ENCODE measurements at regions not wholly inside any gene's neighbourhood (a gene's known extent, or its start where the extent isn't known, plus 50 kb on each side); places are given as distances from the start of the nearest gene placed in this dataset.

DNA sequence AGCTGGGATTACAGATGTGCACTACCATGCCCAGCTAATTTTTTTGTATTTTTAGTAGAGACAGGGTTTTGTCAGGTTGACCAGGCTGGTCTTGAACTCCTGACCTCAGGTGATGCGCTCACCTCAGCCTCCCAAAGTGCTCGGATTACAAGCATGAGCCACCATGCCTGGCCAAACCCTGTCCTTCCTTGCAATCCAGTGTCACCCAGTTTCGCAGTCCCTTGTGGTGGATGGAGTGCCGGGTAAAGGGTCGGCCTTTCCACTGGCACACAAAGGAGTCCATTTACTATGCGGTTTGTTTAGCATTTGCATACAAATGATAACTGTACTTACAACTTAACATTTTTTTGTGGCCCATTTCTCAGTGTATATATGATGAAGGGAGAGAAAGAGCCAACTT is 99.3 kb upstream of the TIAM2 start (continued):
- TF ChIP-seq KDM1A (IDR thresholded peaks at IDR 0.05; ENCODE audit: low read depth) = no peak
- no peak for TF ChIP-seq GATA3 (IDR thresholded peaks at IDR 0.05; ENCODE audit: borderline replicate concordance)
- TF ChIP-seq ZNF302 (CRISPR knock-in tag; IDR thresholded peaks at IDR 0.05) = no peak
- no peak for TF ChIP-seq FOXS1 (CRISPR knock-in tag; IDR thresholded peaks at IDR 0.05)
- TF ChIP-seq SMC3 (IDR thresholded peaks at IDR 0.05) = no peak
- TF ChIP-seq MYC (IDR thresholded peaks at IDR 0.05; ENCODE audit: borderline replicate concordance, low read length) = no peak
- no peak for TF ChIP-seq EHF (CRISPR knock-in tag; IDR thresholded peaks at IDR 0.05)
- TF ChIP-seq KDM5A (IDR thresholded peaks at IDR 0.05) = no peak
- no peak for TF ChIP-seq CHD2 (IDR thresholded peaks at IDR 0.05; ENCODE audit: low read length, partially characterized antibody)

- Histone ChIP-seq H3K4me3 (no peak overlapping the region), H3K9me3 (no peaks in the 10 kb centered on the region), H3K4me1 (peaks cover 5% of the 10 kb centered on the region; the same call in 2 of the 3 replicates), H3K4me2 (no peak overlapping the region), H3K27ac (no peak overlapping the region)
- DNase-seq (ENCODE audit: low read depth in 1 of 2, low spot score in 1 of 2) = no peak
- TF ChIP-seq HDAC2 (IDR thresholded peaks at IDR 0.05) (no peak), HEYL (CRISPR knock-in tag; IDR thresholded peaks at IDR 0.05) (no peak), POLR2AphosphoS2 (conservative IDR thresholded peaks at IDR 0.05; ENCODE audit: low read length) (no peak), GATA3 (IDR thresholded peaks at IDR 0.05; ENCODE audit: borderline replicate concordance) (no peak), SREBF2 (IDR thresholded peaks at IDR 0.05) (no peak), ZC3H11A (IDR thresholded peaks at IDR 0.05) (no peak), TP53 (CRISPR knock-in tag; IDR thresholded peaks at IDR 0.05) (no peak), ZSCAN20 (CRISPR knock-in tag; IDR thresholded peaks at IDR 0.05) (no peak), PHF8 (IDR thresholded peaks at IDR 0.05; ENCODE audit: borderline replicate concordance, low read depth) (no peak), CTCF (IDR thresholded peaks at IDR 0.05) (no peak), ZNF302 (CRISPR knock-in tag; IDR thresholded peaks at IDR 0.05) (no peak), JUN (IDR thresholded peaks at IDR 0.05) (no peak), CHD2 (IDR thresholded peaks at IDR 0.05; ENCODE audit: low read length, partially characterized antibody) (no peak), TFCP2L1 (CRISPR knock-in tag; IDR thresholded peaks at IDR 0.05) (no peak)
- CTCF ChIA-PET = no interaction called here
- no peak for FAIRE-seq
- WGBS (ENCODE audit: missing lambda C conversion rate) = 91% methylated on average over 4 of the region's 4 CpGs
- POLR2A ChIA-PET = no interaction called here
- ATAC-seq = no peak
Measured at GRCh38 chr6:154898821-154899220, 96.3 kb upstream of the TIAM2 start.

DNA sequence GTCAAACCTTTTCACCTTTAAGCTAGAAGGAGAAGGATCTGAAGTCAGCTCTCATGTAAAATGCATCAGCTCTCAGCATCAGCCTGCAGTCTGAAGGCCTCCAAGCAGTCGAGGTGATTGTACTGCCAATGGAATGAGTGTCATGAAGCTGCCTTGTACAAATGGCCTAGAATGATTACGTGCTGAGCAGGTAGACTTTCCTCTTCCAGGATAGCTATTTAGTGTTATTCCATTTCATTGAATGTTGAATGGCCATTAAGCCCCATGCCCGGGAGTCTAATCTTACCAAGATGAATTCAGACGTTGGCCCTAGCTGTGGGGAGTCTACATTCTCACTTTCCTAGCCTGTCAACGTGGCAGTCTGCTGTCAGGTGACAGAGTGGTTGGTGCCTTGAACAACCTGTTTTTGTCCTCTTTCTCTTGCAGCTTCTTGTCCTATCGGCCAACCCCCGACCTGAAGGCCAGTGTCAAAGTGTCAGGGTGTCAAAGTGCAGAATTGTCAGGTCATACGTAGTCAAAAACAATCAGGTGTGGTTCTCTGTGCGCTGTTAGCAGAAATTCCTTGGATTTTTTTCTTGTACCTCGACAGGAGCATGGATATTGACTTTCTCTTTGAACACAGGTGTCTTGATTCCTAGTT is 95.2 kb upstream of the TIAM2 start:
- H3K4me1 ChIP-seq = no peaks in the 10 kb centered on the region
- ATAC-seq (no peak), FAIRE-seq (no peak), DNase-seq (ENCODE audit: low read depth in 1 of 2, low spot score in 1 of 2) (no peak)
- TF ChIP-seq SMC3 (IDR thresholded peaks at IDR 0.05) = no peak
- TF ChIP-seq GATA3 (IDR thresholded peaks at IDR 0.05; ENCODE audit: borderline replicate concordance) = no peak
- TF ChIP-seq CHD4 (IDR thresholded peaks at IDR 0.05; ENCODE audit: borderline replicate concordance) = no peak
- no peak for TF ChIP-seq MAFK (IDR thresholded peaks at IDR 0.05; ENCODE audit: partially characterized antibody)
- TF ChIP-seq, protein P1, sequence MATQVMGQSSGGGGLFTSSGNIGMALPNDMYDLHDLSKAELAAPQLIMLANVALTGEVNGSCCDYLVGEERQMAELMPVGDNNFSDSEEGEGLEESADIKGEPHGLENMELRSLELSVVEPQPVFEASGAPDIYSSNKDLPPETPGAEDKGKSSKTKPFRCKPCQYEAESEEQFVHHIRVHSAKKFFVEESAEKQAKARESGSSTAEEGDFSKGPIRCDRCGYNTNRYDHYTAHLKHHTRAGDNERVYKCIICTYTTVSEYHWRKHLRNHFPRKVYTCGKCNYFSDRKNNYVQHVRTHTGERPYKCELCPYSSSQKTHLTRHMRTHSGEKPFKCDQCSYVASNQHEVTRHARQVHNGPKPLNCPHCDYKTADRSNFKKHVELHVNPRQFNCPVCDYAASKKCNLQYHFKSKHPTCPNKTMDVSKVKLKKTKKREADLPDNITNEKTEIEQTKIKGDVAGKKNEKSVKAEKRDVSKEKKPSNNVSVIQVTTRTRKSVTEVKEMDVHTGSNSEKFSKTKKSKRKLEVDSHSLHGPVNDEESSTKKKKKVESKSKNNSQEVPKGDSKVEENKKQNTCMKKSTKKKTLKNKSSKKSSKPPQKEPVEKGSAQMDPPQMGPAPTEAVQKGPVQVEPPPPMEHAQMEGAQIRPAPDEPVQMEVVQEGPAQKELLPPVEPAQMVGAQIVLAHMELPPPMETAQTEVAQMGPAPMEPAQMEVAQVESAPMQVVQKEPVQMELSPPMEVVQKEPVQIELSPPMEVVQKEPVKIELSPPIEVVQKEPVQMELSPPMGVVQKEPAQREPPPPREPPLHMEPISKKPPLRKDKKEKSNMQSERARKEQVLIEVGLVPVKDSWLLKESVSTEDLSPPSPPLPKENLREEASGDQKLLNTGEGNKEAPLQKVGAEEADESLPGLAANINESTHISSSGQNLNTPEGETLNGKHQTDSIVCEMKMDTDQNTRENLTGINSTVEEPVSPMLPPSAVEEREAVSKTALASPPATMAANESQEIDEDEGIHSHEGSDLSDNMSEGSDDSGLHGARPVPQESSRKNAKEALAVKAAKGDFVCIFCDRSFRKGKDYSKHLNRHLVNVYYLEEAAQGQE (IDR thresholded peaks at IDR 0.05) = no peak
- no peak for TF ChIP-seq RNF2 (IDR thresholded peaks at IDR 0.05; ENCODE audit: borderline replicate concordance, low read depth)
- TF ChIP-seq KDM5A (IDR thresholded peaks at IDR 0.05) = no peak
- no peak for TF ChIP-seq CEBPB (IDR thresholded peaks at IDR 0.05)
- H3K4me3 ChIP-seq = no peak overlapping the region
- no peak overlapping the region for H3K4me2 ChIP-seq
- 84% methylated on average over 10 of the region's 10 CpGs for WGBS (ENCODE audit: missing lambda C conversion rate)
- ChIA-PET POLR2A (no interaction called here), CTCF (no interaction called here)
- no peaks in the 10 kb centered on the region for H3K9me3 ChIP-seq
- H3K27ac ChIP-seq = no peak overlapping the region
